Mesenchymal stem cell (in vitro differentiated cells and primary cell): ENCODE measurements at regions not wholly inside any gene's neighbourhood (a gene's known extent, or its start where the extent isn't known, plus 50 kb on each side); places are given as distances from the start of the nearest gene placed in this dataset.

Source experiments
- DNase-seq: peaks from one replicate; pipeline ENCODE4 v3.0.0-alpha.2; 2013
- H2AFZ ChIP-seq: one replicate; pipeline ENCODE4 v1.6.1; 2013; ENCODE audit warnings: low read depth, mild to moderate bottlenecking, control low read depth, inconsistent platforms, low read length, moderate library complexity
- H2AK5ac ChIP-seq: 2 replicates; pipeline ENCODE4 v1.6.1; 2013; ENCODE audit warnings: low read length, moderate library complexity, mild to moderate bottlenecking, inconsistent platforms; ENCODE audit not compliant: severe bottlenecking
- H2BK120ac ChIP-seq: one replicate; pipeline ENCODE4 v1.6.1; 2013; ENCODE audit warnings: low read depth, mild to moderate bottlenecking, inconsistent platforms, low read length, moderate library complexity
- H2BK12ac ChIP-seq, 2 experiments: one replicate each; pipeline ENCODE4 v1.6.1; 2013; ENCODE audit warnings: inconsistent platforms in 2 of 2, low read length in 2 of 2, mild to moderate bottlenecking in 2 of 2, moderate library complexity in 2 of 2, control low read depth in 1 of 2
- H2BK15ac ChIP-seq: one replicate; pipeline ENCODE4 v1.6.1; 2013; ENCODE audit warnings: mild to moderate bottlenecking, low read depth, inconsistent platforms; ENCODE audit not compliant: poor library complexity, severe bottlenecking
- H2BK5ac ChIP-seq: 2 replicates; pipeline ENCODE4 v1.6.1; 2013; ENCODE audit warnings: low read depth, mild to moderate bottlenecking, low read length, control low read depth, inconsistent platforms; ENCODE audit not compliant: poor library complexity, severe bottlenecking
- H3K14ac ChIP-seq, 2 experiments: one replicate each; pipeline ENCODE4 v1.6.1; 2013; ENCODE audit warnings: inconsistent platforms in 2 of 2, low read length in 2 of 2, control low read depth in 1 of 2, mild to moderate bottlenecking in 1 of 2, moderate library complexity in 1 of 2
- H3K18ac ChIP-seq, 2 experiments: one replicate each; pipeline ENCODE4 v1.6.1; 2013; ENCODE audit warnings: inconsistent platforms in 2 of 2, low read length in 2 of 2, control low read depth in 1 of 2, low read depth in 1 of 2, mild to moderate bottlenecking in 1 of 2
- H3K23ac ChIP-seq, 2 experiments: one replicate each; pipeline ENCODE4 v1.6.1; 2013; ENCODE audit warnings: inconsistent platforms in 2 of 2, low read length in 2 of 2, mild to moderate bottlenecking in 2 of 2, moderate library complexity in 2 of 2, control low read depth in 1 of 2
- H3K27ac ChIP-seq: 2 replicates; pipeline ENCODE4 v1.5.1; 2013; ENCODE audit warnings: mild to moderate bottlenecking, moderate library complexity, low read length, control low read depth, inconsistent platforms; ENCODE audit not compliant: poor library complexity, severe bottlenecking
- H3K27me3 ChIP-seq, 2 experiments: 2 replicates each; pipeline versions ENCODE4 v1.6.1 to v1.7.0; 2013; ENCODE audit warnings: low read length in 2 of 2, mild to moderate bottlenecking in 2 of 2, moderate library complexity in 2 of 2, control low read depth in 1 of 2, inconsistent platforms in 1 of 2; ENCODE audit not compliant: control insufficient read depth in 1 of 2, insufficient read depth in 1 of 2
- H3K36me3 ChIP-seq, 2 experiments: 2 replicates each; pipeline versions ENCODE4 v1.6.1 to v1.7.0; 2013; ENCODE audit warnings: low read length in 2 of 2, control low read depth in 1 of 2, inconsistent platforms in 1 of 2, low read depth in 1 of 2, mild to moderate bottlenecking in 1 of 2; ENCODE audit not compliant: insufficient read depth in 2 of 2, control insufficient read depth in 1 of 2
- H3K4ac ChIP-seq, 2 experiments: one replicate each; pipeline ENCODE4 v1.6.1; 2013; ENCODE audit warnings: inconsistent platforms in 2 of 2, low read length in 2 of 2, mild to moderate bottlenecking in 2 of 2, moderate library complexity in 2 of 2, control low read depth in 1 of 2, low read depth in 1 of 2
- H3K4me1 ChIP-seq: 2 replicates; pipeline ENCODE4 v1.6.1; 2013; ENCODE audit warnings: low read depth, low read length, control low read depth; ENCODE audit not compliant: control insufficient read depth, insufficient read depth
- H3K4me2 ChIP-seq: 2 replicates; pipeline ENCODE4 v1.6.1; 2013; ENCODE audit warnings: low read length, mild to moderate bottlenecking, inconsistent platforms; ENCODE audit not compliant: poor library complexity, severe bottlenecking
- H3K4me3 ChIP-seq, 2 experiments: 2 replicates each; pipeline versions ENCODE4 v1.5.1 to v1.7.0; 2013; ENCODE audit warnings: low read length in 2 of 2, mild to moderate bottlenecking in 2 of 2, control low read depth in 1 of 2, low read depth in 1 of 2; ENCODE audit not compliant: insufficient read depth in 1 of 2
- H3K79me1 ChIP-seq: replicated peaks from 2 replicates; pipeline ENCODE4 v1.6.1; 2013; ENCODE audit warnings: mild to moderate bottlenecking, control low read depth, low read length, inconsistent platforms; ENCODE audit not compliant: poor library complexity, severe bottlenecking
- H3K9ac ChIP-seq: 2 replicates; pipeline ENCODE4 v1.7.0; 2013; ENCODE audit warnings: mild to moderate bottlenecking, low read length, moderate library complexity
- H3K9me3 ChIP-seq: 2 replicates; pipeline ENCODE4 v1.7.0; 2013; ENCODE audit warnings: mild to moderate bottlenecking, low read length; ENCODE audit not compliant: control insufficient read depth
- H4K8ac ChIP-seq: one replicate; pipeline ENCODE4 v1.6.1; 2013; ENCODE audit warnings: inconsistent platforms, mild to moderate bottlenecking, low read length, moderate library complexity
- H4K91ac ChIP-seq: one replicate; pipeline ENCODE4 v1.6.1; 2013; ENCODE audit warnings: mild to moderate bottlenecking, low read length, inconsistent platforms
- WGBS: methylation state at CpG from one replicate; pipeline ENCODE4 v1.1.7; 2013; ENCODE audit warnings: mixed read lengths; 5-methylcytosine and 5-hydroxymethylcytosine counted together

GRCh38 chr3:177596816-177597271 is 399.6 kb upstream of the TBL1XR1 start:
- H3K4me1 ChIP-seq = peaks cover 7% of the 10 kb centered on the region
- H4K91ac ChIP-seq = peak overlapping the region; percentile 70
- H3K27me3 ChIP-seq = no peaks in the 10 kb centered on the region
- H2AFZ ChIP-seq = no peak overlapping the region
- H3K27ac ChIP-seq = no peak overlapping the region
- no peaks in the 10 kb centered on the region for H3K9me3 ChIP-seq
- no peak overlapping the region for H4K8ac ChIP-seq
- H3K4me2 ChIP-seq = no peak overlapping the region
- H2BK5ac ChIP-seq = no peak overlapping the region
- H3K18ac ChIP-seq = peak overlapping the region; percentile 61 to 90
- no peaks in the 10 kb centered on the region for H3K36me3 ChIP-seq
- H2AK5ac ChIP-seq = peak overlapping the region; percentile 73
- H3K14ac ChIP-seq = peak overlapping the region in 1 of 2 experiments; percentile 57
- peak overlapping the region in 1 of 2 experiments; percentile 31 for H3K4me3 ChIP-seq
- H3K9ac ChIP-seq = peak overlapping the region; percentile 62
- WGBS = 94% methylated on average over 1 of the region's 1 CpG
- peak overlapping the region; percentile 23 for H2BK120ac ChIP-seq
- no peak overlapping the region for H2BK15ac ChIP-seq
- no peaks in the 10 kb centered on the region for H3K79me1 ChIP-seq
- DNase-seq = no peak
- H3K23ac ChIP-seq = no peak overlapping the region
- H3K4ac ChIP-seq = peak overlapping the region in 1 of 2 experiments; percentile 87
- peak overlapping the region; percentile 63 to 72 for H2BK12ac ChIP-seq

DNA sequence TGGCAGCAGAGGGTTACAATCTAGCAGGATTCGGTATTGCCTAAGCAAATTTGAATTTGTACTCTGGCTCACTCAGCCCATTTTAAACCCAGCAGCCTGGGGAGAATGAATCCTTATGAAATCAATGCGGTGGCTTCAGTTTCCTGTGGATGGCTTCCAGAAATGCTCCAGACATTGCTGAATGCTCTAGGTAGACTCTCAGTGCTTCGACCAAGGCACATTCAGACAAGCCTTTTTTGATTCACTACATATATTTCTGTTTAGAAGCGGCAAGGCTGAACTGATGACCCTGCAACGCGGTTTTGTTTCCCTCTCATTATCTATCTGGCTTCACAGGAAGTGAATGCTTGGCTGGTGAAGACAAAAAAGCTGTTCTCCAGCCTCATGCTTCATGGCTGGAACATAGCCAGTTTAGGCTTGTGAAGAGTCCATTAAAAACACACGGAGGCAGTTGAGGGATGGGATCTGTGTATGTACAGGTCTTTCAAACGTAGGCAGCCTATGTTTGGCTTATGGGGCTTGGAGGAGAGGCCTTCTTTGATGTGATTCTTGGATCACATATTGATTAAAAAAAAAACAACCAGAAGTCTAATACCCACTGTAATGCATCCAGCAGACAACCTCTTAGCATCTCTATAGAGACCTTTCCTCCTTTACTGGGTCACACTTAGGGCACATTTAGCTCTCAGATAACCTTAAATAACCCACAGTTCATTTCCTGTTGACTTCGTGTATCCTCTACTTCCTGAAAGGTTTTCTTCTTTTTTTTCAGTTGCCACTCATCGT is 400.2 kb upstream of the TBL1XR1 start:
- peak; percentile 63 for DNase-seq
- no peak overlapping the region for H2BK15ac ChIP-seq
- H3K36me3 ChIP-seq = no peaks in the 10 kb centered on the region
- peak overlapping the region; percentile 57 for H4K8ac ChIP-seq
- H3K27ac ChIP-seq = peak overlapping the region; percentile 14
- H3K18ac ChIP-seq = peak overlapping the region in 1 of 2 experiments; percentile 61
- no peak overlapping the region for H3K23ac ChIP-seq
- no peaks in the 10 kb centered on the region for H3K79me1 ChIP-seq
- H2AFZ ChIP-seq = no peak overlapping the region
- H3K4me1 ChIP-seq = peaks cover 7% of the 10 kb centered on the region
- no peak overlapping the region for H2BK120ac ChIP-seq
- H2BK12ac ChIP-seq = peak overlapping the region in 1 of 2 experiments; percentile 44
- peak overlapping the region; percentile 62 for H3K9ac ChIP-seq
- H3K4ac ChIP-seq = no peak overlapping the region
- 24% methylated on average over 8 of the region's 10 CpGs for whole genome bisulfite sequencing
- no peak overlapping the region for H2BK5ac ChIP-seq
- H3K27me3 ChIP-seq = no peaks in the 10 kb centered on the region
- H3K14ac ChIP-seq = no peak overlapping the region
- H3K4me3 ChIP-seq = peak overlapping the region in 1 of 2 experiments; percentile 31
- H3K4me2 ChIP-seq = no peak overlapping the region
- peak overlapping the region; percentile 73 for H2AK5ac ChIP-seq
- H3K9me3 ChIP-seq = no peaks in the 10 kb centered on the region
- H4K91ac ChIP-seq = no peak overlapping the region

GRCh38 chr3:177598097-177598833 is 401.0 kb upstream of the TBL1XR1 start:
- Histone ChIP-seq H3K18ac (peak overlapping the region in 1 of 2 experiments; percentile 69), H3K27ac (peak overlapping the region; percentile 6), H3K4me3 (no peak overlapping the region), H3K23ac (no peak overlapping the region), H2BK120ac (peak overlapping the region; percentile 21), H2AK5ac (peak overlapping the region; percentile 86), H3K27me3 (no peaks in the 10 kb centered on the region), H4K91ac (no peak overlapping the region), H3K4me1 (peaks cover 7% of the 10 kb centered on the region), H2BK5ac (no peak overlapping the region), H3K36me3 (no peaks in the 10 kb centered on the region), H4K8ac (no peak overlapping the region), H2AFZ (no peak overlapping the region), H2BK15ac (no peak overlapping the region), H3K4me2 (no peak overlapping the region), H3K4ac (no peak overlapping the region), H3K79me1 (no peaks in the 10 kb centered on the region), H2BK12ac (peak overlapping the region in 1 of 2 experiments; percentile 49), H3K9me3 (no peaks in the 10 kb centered on the region), H3K9ac (peak overlapping the region; percentile 62), H3K14ac (peak overlapping the region in 1 of 2 experiments; percentile 41)
- 87% methylated on average over 3 of the region's 4 CpGs for WGBS
- no peak for DNase-seq

DNA sequence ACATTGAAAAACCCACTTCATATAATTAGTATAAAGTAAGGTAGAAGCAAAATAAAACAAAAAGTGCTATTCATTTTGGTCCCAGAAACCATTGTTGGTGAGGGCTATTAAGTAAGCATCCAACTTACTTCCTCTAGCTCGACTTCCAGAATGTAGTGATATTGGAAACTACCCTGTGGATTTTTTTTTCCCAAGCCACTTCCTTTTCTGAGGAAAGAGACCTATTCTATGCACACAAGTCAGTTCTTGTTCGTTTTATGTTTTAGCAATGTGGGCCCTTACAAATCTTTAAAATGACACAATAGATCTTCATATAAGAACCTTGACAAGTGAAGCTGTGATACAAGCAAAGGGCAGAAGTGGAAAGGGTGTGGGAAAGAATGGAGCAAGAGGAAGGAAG is 402.0 kb upstream of the TBL1XR1 start:
- H2AFZ ChIP-seq = no peak overlapping the region
- no peak overlapping the region for H2BK120ac ChIP-seq
- peak overlapping the region in 1 of 2 experiments; percentile 73 for H3K18ac ChIP-seq
- no peaks in the 10 kb centered on the region for H3K9me3 ChIP-seq
- H3K79me1 ChIP-seq = no peaks in the 10 kb centered on the region
- H2BK15ac ChIP-seq = no peak overlapping the region
- 78% methylated on average over 1 of the region's 2 CpGs for WGBS
- DNase-seq = no peak
- no peaks in the 10 kb centered on the region for H3K36me3 ChIP-seq
- no peak overlapping the region for H3K4me2 ChIP-seq
- no peak overlapping the region for H2BK5ac ChIP-seq
- peak overlapping the region in 1 of 2 experiments; percentile 63 for H2BK12ac ChIP-seq
- no peaks in the 10 kb centered on the region for H3K27me3 ChIP-seq
- H4K91ac ChIP-seq = no peak overlapping the region
- H2AK5ac ChIP-seq = no peak overlapping the region
- H3K27ac ChIP-seq = no peak overlapping the region
- H3K4me3 ChIP-seq = no peak overlapping the region
- no peak overlapping the region for H3K23ac ChIP-seq
- peak overlapping the region in 1 of 2 experiments; percentile 49 for H3K4ac ChIP-seq
- H3K14ac ChIP-seq = no peak overlapping the region
- no peak overlapping the region for H3K9ac ChIP-seq
- H3K4me1 ChIP-seq = peaks cover 7% of the 10 kb centered on the region
- no peak overlapping the region for H4K8ac ChIP-seq
